HEK293 (cell line): ENCODE measurements at regions not wholly inside any gene's neighbourhood (a gene's known extent, or its start where the extent isn't known, plus 50 kb on each side); places are given as distances from the start of the nearest gene placed in this dataset.

Experiments used
- CTCF ChIA-PET: fragments of 350-600 bp; formaldehyde crosslinking; extraction: SDS; loops from one replicate; lab custom pipeline; 2021; ENCODE audit warnings: antibody characterized with exemption; lab: Yijun Ruan, JAX
- POLR2A ChIA-PET: fragments of 300-600 bp; formaldehyde crosslinking; extraction: SDS; loops from one replicate; lab custom pipeline; 2020; ENCODE audit warnings: antibody characterized with exemption, inconsistent platforms; lab: Yijun Ruan, JAX
- H3K27ac ChIP-seq: fragments of 200-500 bp; sonication (Bioruptor generic); 2 replicates; pipeline ENCODE4 v1.5.1; 2014; ENCODE audit warnings: low read depth, low read length, control low read depth, inconsistent platforms; ENCODE audit errors: extremely low read depth
- H3K36me3 ChIP-seq, 2 experiments: fragments of 200-500 bp in 1 of 2; sonication (Bioruptor generic) in 1 of 2; 1 replicate in 1 of 2; 2 replicates in 1 of 2; pipeline ENCODE4 v1.5.1; 2014 to 2017; ENCODE audit warnings: inconsistent platforms in 2 of 2, low read length in 2 of 2; ENCODE audit not compliant: control insufficient read depth in 2 of 2, insufficient read depth in 1 of 2
- H3K4me1 ChIP-seq: fragments of 200-500 bp; sonication (Bioruptor generic); 2 replicates; pipeline ENCODE4 v1.5.1; 2014; ENCODE audit warnings: mild to moderate bottlenecking, low read length, inconsistent platforms; ENCODE audit not compliant: control insufficient read depth, insufficient read depth
- H3K4me3 ChIP-seq: 2 replicates; pipeline ENCODE4 v1.5.1; 2011; ENCODE audit warnings: low read depth, mild to moderate bottlenecking, control low read depth, low read length, moderate library complexity
- H3K9me3 ChIP-seq: fragments of 200-500 bp; sonication (Bioruptor generic); 2 replicates; pipeline ENCODE4 v1.5.1; 2014; ENCODE audit warnings: low read depth, low read length, inconsistent platforms; ENCODE audit not compliant: control insufficient read depth, insufficient read depth
- GLI4 ChIP-seq: fragments of 450-650 bp; formaldehyde crosslinking; IDR thresholded peaks from 2 replicates; pipeline ENCODE4 v1.5.1; 2016; ENCODE audit warnings: missing biosample characterization, missing genetic modification characterization
- HOXC10 ChIP-seq: sonication (generic); formaldehyde crosslinking; IDR thresholded peaks from 2 replicates; pipeline ENCODE4 v1.8.1; 2023; ENCODE audit warnings: mild to moderate bottlenecking, missing genetic modification reagents
- KLF16 ChIP-seq: fragments of 450-650 bp; formaldehyde crosslinking; IDR thresholded peaks from 2 replicates; pipeline ENCODE4 v1.5.1; 2017; ENCODE audit warnings: missing biosample characterization, missing genetic modification characterization
- REPIN1 ChIP-seq: fragments of 450-650 bp; formaldehyde crosslinking; IDR thresholded peaks from 2 replicates; pipeline ENCODE4 v1.5.1; 2017; ENCODE audit warnings: missing biosample characterization, missing genetic modification characterization, low read depth
- ZBTB20 ChIP-seq: fragments of 450-650 bp; formaldehyde crosslinking; IDR thresholded peaks from 2 replicates; pipeline ENCODE4 v1.5.1; 2016; ENCODE audit warnings: missing biosample characterization, missing genetic modification characterization
- ZBTB6 ChIP-seq: fragments of 450-650 bp; formaldehyde crosslinking; IDR thresholded peaks from 2 replicates; pipeline ENCODE4 v1.5.1; 2017; ENCODE audit warnings: missing biosample characterization, missing genetic modification characterization
- ZBTB8A ChIP-seq: fragments of 450-650 bp; formaldehyde crosslinking; IDR thresholded peaks from 2 replicates; pipeline ENCODE4 v1.5.1; 2016; ENCODE audit warnings: missing biosample characterization, missing genetic modification characterization
- ZNF114 ChIP-seq: fragments of 450-650 bp; formaldehyde crosslinking; IDR thresholded peaks from 2 replicates; pipeline ENCODE4 v1.5.0; 2017; ENCODE audit warnings: missing biosample characterization, missing genetic modification characterization
- ZNF138 ChIP-seq: fragments of 450-650 bp; formaldehyde crosslinking; IDR thresholded peaks from 2 replicates; pipeline ENCODE4 v1.5.1; 2016; ENCODE audit warnings: missing biosample characterization, missing genetic modification characterization, borderline replicate concordance
- ZNF148 ChIP-seq: fragments of 450-650 bp; formaldehyde crosslinking; IDR thresholded peaks from 2 replicates; pipeline ENCODE4 v1.5.0; 2017; ENCODE audit warnings: missing biosample characterization, missing genetic modification characterization, borderline replicate concordance
- ZNF19 ChIP-seq: fragments of 450-650 bp; formaldehyde crosslinking; IDR thresholded peaks from 2 replicates; pipeline ENCODE4; 2016; ENCODE audit warnings: missing biosample characterization, missing genetic modification characterization, low read depth
- ZNF221 ChIP-seq: fragments of 450-650 bp; formaldehyde crosslinking; IDR thresholded peaks from 2 replicates; pipeline ENCODE4 v1.5.1; 2017; ENCODE audit warnings: missing biosample characterization, missing genetic modification characterization, borderline replicate concordance
- ZNF394 ChIP-seq: fragments of 450-650 bp; formaldehyde crosslinking; IDR thresholded peaks from 2 replicates; pipeline ENCODE4 v1.5.1; 2016; ENCODE audit warnings: missing biosample characterization, missing genetic modification characterization, mild to moderate bottlenecking, moderate library complexity, borderline replicate concordance
- ZNF398 ChIP-seq: fragments of 450-650 bp; formaldehyde crosslinking; IDR thresholded peaks from 2 replicates; pipeline ENCODE4 v1.5.1; 2017; ENCODE audit warnings: missing biosample characterization, missing genetic modification characterization
- ZNF513 ChIP-seq: fragments of 450-650 bp; IDR thresholded peaks from 2 replicates; pipeline ENCODE4 v1.5.1; 2018; ENCODE audit warnings: missing biosample characterization, missing genetic modification characterization
- ZNF561 ChIP-seq: fragments of 450-650 bp; IDR thresholded peaks from 2 replicates; pipeline ENCODE4 v1.5.1; 2018; ENCODE audit warnings: missing biosample characterization, missing genetic modification characterization, borderline replicate concordance
- ZNF571 ChIP-seq: fragments of 450-650 bp; formaldehyde crosslinking; IDR thresholded peaks from 2 replicates; pipeline ENCODE4 v1.5.0; 2017; ENCODE audit warnings: missing biosample characterization, missing genetic modification characterization
- TF ChIP-seq, protein P1 (sequence below): fragments of 450-650 bp; formaldehyde crosslinking; IDR thresholded peaks from 2 replicates; pipeline ENCODE4 v1.5.1; 2017; ENCODE audit warnings: missing biosample characterization, missing genetic modification characterization
- TF ChIP-seq, protein P2 (sequence below): fragments of 450-650 bp; formaldehyde crosslinking; IDR thresholded peaks from 2 replicates; pipeline ENCODE4 v1.5.1; 2017; ENCODE audit warnings: missing biosample characterization, missing genetic modification characterization

DNA sequence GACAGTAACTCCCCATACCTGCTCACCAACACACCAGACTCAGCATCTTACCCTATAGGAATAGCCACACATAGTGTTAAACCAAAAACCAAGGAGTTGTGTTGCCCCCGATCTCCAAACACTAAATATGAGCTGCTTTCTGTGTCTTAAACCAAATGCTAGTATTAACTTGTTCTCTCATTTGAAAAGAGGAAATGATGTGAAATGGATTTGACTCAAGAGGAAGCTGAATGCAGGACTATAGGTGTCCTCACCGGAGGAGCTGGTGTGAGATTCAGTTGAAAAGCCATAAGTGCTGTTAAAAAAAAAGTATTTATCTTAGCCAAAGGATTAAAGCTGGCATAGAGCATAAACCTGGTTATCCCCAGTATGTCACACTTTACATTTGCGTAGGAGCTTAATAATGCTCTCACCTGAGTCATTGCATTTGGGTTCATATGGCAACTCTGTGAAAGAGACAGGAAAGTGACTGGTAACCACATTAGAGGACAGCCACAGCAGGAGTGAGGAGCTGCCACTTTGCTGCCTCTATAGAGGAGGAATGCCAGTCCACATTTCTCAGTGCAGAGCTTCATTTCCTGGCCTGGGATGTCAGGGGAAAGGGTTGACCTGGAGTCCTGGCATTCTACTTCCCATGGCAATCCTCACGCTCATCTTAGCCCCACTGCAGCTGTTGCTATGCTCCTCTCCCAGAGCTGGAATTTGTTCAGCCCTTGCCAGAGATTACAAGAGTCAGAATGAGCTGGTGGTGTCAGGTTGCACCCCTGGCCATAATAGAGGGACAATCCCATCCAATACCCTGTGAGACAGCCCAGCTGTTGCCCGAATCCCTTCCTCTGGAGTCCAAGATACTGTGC lies 143.3 kb upstream of the ANKFN1 start:
- ChIA-PET CTCF (interaction anchor here (0.7 to 0.8 kb wide), 2 partner anchors 8 to 310 kb away, joined by 3 to 7 read pairs; no protein-coding TSS in a partner anchor), POLR2A (no interaction called here)
- H3K9me3 ChIP-seq = peaks cover 3% of the 10 kb centered on the region; the same call in 1 of the 2 replicates
- no peak for TF ChIP-seq ZNF513 (tag by site-specific recombination)
- TF ChIP-seq, protein P1, sequence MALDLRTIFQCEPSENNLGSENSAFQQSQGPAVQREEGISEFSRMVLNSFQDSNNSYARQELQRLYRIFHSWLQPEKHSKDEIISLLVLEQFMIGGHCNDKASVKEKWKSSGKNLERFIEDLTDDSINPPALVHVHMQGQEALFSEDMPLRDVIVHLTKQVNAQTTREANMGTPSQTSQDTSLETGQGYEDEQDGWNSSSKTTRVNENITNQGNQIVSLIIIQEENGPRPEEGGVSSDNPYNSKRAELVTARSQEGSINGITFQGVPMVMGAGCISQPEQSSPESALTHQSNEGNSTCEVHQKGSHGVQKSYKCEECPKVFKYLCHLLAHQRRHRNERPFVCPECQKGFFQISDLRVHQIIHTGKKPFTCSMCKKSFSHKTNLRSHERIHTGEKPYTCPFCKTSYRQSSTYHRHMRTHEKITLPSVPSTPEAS = no peak
- no peak for TF ChIP-seq ZBTB8A
- TF ChIP-seq ZNF398 (tag by site-specific recombination) = no peak
- no peak for TF ChIP-seq HOXC10 (CRISPR knock-in tag)
- TF ChIP-seq KLF16 (tag by site-specific recombination) = no peak
- no peak for TF ChIP-seq ZNF114 (tag by site-specific recombination)
- no peak for TF ChIP-seq ZNF571 (tag by site-specific recombination)
- TF ChIP-seq ZNF221 (tag by site-specific recombination) = no peak
- no peak for TF ChIP-seq ZNF394 (tag by site-specific recombination)
- TF ChIP-seq ZNF19 (tag by site-specific recombination) = no peak
- no peak for TF ChIP-seq ZBTB6
- TF ChIP-seq ZNF138 (tag by site-specific recombination) = no peak
- TF ChIP-seq ZNF561 (tag by site-specific recombination) = no peak
- no peak for TF ChIP-seq GLI4
- no peak for TF ChIP-seq REPIN1 (tag by site-specific recombination)
- no peak for TF ChIP-seq ZNF148 (tag by site-specific recombination)
- no peak for TF ChIP-seq ZBTB20 (tag by site-specific recombination)
- TF ChIP-seq, protein P2, sequence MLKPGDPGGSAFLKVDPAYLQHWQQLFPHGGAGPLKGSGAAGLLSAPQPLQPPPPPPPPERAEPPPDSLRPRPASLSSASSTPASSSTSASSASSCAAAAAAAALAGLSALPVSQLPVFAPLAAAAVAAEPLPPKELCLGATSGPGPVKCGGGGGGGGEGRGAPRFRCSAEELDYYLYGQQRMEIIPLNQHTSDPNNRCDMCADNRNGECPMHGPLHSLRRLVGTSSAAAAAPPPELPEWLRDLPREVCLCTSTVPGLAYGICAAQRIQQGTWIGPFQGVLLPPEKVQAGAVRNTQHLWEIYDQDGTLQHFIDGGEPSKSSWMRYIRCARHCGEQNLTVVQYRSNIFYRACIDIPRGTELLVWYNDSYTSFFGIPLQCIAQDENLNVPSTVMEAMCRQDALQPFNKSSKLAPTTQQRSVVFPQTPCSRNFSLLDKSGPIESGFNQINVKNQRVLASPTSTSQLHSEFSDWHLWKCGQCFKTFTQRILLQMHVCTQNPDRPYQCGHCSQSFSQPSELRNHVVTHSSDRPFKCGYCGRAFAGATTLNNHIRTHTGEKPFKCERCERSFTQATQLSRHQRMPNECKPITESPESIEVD = no peak
- no peaks in the 10 kb centered on the region for H3K36me3 ChIP-seq
- H3K4me1 ChIP-seq = no peaks in the 10 kb centered on the region
- H3K27ac ChIP-seq = no peak overlapping the region
- no peak overlapping the region for H3K4me3 ChIP-seq
